B cell (primary cell): ENCODE measurements at regions not wholly inside any gene's neighbourhood (a gene's known extent, or its start where the extent isn't known, plus 50 kb on each side); places are given as distances from the start of the nearest gene placed in this dataset.

Experiments used
- ATAC-seq: fragments of 200-7000 bp; cut with Tn5 transposase; one replicate; pipeline ENCODE4 v1.10.0; 2021; ENCODE audit warnings: low read depth, mild to moderate bottlenecking, moderate number of reproducible peaks, moderate library complexity
- CTCF ChIA-PET: fragments of 350-600 bp; sonication (Branson Sonifier 250); formaldehyde crosslinking; loops from one replicate; lab custom pipeline; 2021; ENCODE audit warnings: antibody characterized with exemption, inconsistent platforms; lab: Charles Lee
- POLR2A ChIA-PET: fragments of 350-600 bp; sonication (Branson Sonifier 250); formaldehyde crosslinking; loops from one replicate; lab custom pipeline; 2021; ENCODE audit warnings: antibody characterized with exemption; lab: Charles Lee
- DNase-seq: peaks from one replicate; pipeline ENCODE4 v3.0.0; 2013
- H2AFZ ChIP-seq: 2 replicates; pipeline ENCODE4 v1.6.1; 2012; ENCODE audit warnings: mild to moderate bottlenecking, low read depth, low read length; ENCODE audit not compliant: insufficient read depth, poor library complexity, severe bottlenecking
- H3K27ac ChIP-seq, 2 donors: 1 replicate in 1 of 2; 2 replicates in 1 of 2; pipeline ENCODE4 v1.5.1; 2012 to 2013; ENCODE audit warnings: low read length in 2 of 2, mild to moderate bottlenecking in 2 of 2, moderate library complexity in 1 of 2
- H3K27me3 ChIP-seq, 4 experiments: fragments of 200-600 bp in 1 of 4; sonication (generic) in 1 of 4; replicated peaks in 1 of 4; 1 replicate in 2 of 4; 2 replicates in 2 of 4; pipeline versions ENCODE4 v1.6.1 to v1.7.0; 2013 to 2016; ENCODE audit warnings: low read length in 3 of 4, mild to moderate bottlenecking in 2 of 4, mixed read lengths in 1 of 4, moderate library complexity in 1 of 4; ENCODE audit not compliant: insufficient read depth in 4 of 4, control insufficient read depth in 3 of 4; ENCODE audit errors: control extremely low read depth in 1 of 4
- H3K36me3 ChIP-seq, 2 experiments: replicated peaks in 1 of 2; 1 replicate in 1 of 2; 2 replicates in 1 of 2; pipeline versions ENCODE4 v1.6.1 to v1.7.1; 2013; ENCODE audit warnings: low read length in 1 of 2; ENCODE audit not compliant: insufficient read depth in 2 of 2, control insufficient read depth in 1 of 2; ENCODE audit errors: control extremely low read depth in 1 of 2, extremely low read depth in 1 of 2
- H3K4me1 ChIP-seq, 2 donors: fragments of 200-600 bp in 1 of 2; sonication (generic) in 1 of 2; 1 replicate in 1 of 2; 2 replicates in 1 of 2; pipeline versions ENCODE4 v1.5.1 to v1.6.1; 2013 to 2017; ENCODE audit warnings: low read length in 2 of 2; ENCODE audit not compliant: control insufficient read depth in 2 of 2, insufficient read depth in 2 of 2
- H3K4me2 ChIP-seq: replicated peaks from 2 replicates; pipeline ENCODE3; 2012; ENCODE audit warnings: mild to moderate bottlenecking, low read depth, low read length; ENCODE audit not compliant: poor library complexity, severe bottlenecking
- H3K4me3 ChIP-seq, 5 experiments: fragments of 200-600 bp in 1 of 5; sonication (generic) in 1 of 5; 1 replicate in 3 of 5; 2 replicates in 2 of 5; pipeline versions ENCODE4 v1.5.1 to v1.7.0; 2011 to 2016; ENCODE audit warnings: low read length in 4 of 5, mild to moderate bottlenecking in 4 of 5, low read depth in 2 of 5, control low read depth in 1 of 5, moderate library complexity in 1 of 5; ENCODE audit not compliant: insufficient read depth in 1 of 5; ENCODE audit errors: control extremely low read depth in 1 of 5, extremely low read depth in 1 of 5
- H3K79me2 ChIP-seq: fragments of 200-600 bp; sonication (generic); one replicate; pipeline ENCODE4 v1.6.0; 2016; ENCODE audit warnings: low read length; ENCODE audit not compliant: control insufficient read depth, insufficient read depth
- H3K9ac ChIP-seq: fragments of 200-600 bp; sonication (generic); 2 replicates; pipeline ENCODE4 v1.6.1; 2017; ENCODE audit warnings: mild to moderate bottlenecking, low read length, moderate library complexity
- H3K9me3 ChIP-seq, 3 donors: one replicate each; pipeline versions ENCODE4 v1.6.1 to v1.7.1; 2013; ENCODE audit warnings: low read length in 2 of 3; ENCODE audit not compliant: control insufficient read depth in 2 of 3, insufficient read depth in 1 of 3; ENCODE audit errors: control extremely low read depth in 1 of 3
- H4K20me1 ChIP-seq: 2 replicates; pipeline ENCODE4 v1.6.0; 2012; ENCODE audit warnings: mild to moderate bottlenecking, low read length; ENCODE audit not compliant: insufficient read depth, control insufficient read depth, poor library complexity, severe bottlenecking
- H3K27ac Mint-ChIP-seq: one replicate; pipeline ENCODE4 v1.8.0; 2021; ENCODE audit warnings: mixed read lengths
- H3K27me3 Mint-ChIP-seq: one replicate; pipeline ENCODE4 v1.8.0; 2021; ENCODE audit warnings: mixed read lengths
- H3K4me1 Mint-ChIP-seq: one replicate; pipeline ENCODE4 v1.8.0; 2021; ENCODE audit warnings: mixed read lengths
- H3K4me3 Mint-ChIP-seq: one replicate; pipeline ENCODE4 v1.8.0; 2021; ENCODE audit warnings: mixed read lengths
- H3K9me3 Mint-ChIP-seq: one replicate; pipeline ENCODE4 v1.8.0; 2022; ENCODE audit warnings: mixed read lengths; ENCODE audit not compliant: insufficient read depth
- EZH2 ChIP-seq: IDR thresholded peaks from 2 replicates; pipeline ENCODE4 v1.6.1; 2012; ENCODE audit warnings: borderline replicate concordance, low read depth, mild to moderate bottlenecking, moderate library complexity, low read length; ENCODE audit not compliant: insufficient read depth, poor library complexity, severe bottlenecking
- WGBS: methylation state at CpG from one replicate; pipeline ENCODE4 v1.1.5; 2013; ENCODE audit warnings: missing lambda C conversion rate; ENCODE audit not compliant: insufficient coverage; 5-methylcytosine and 5-hydroxymethylcytosine counted together
- intact Hi-C: fragments of 100-400 bp; cut with micrococcal nuclease; formaldehyde crosslinking; loops from one replicate; pipeline ENCODE4 v1.10.0; 2022
- TF ChIP-seq, protein P1 (sequence below): fragments of 200-600 bp; IDR thresholded peaks from one replicate; pipeline ENCODE4 v1.8.0; 2022; ENCODE audit warnings: antibody characterized with exemption, mild to moderate bottlenecking

DNA sequence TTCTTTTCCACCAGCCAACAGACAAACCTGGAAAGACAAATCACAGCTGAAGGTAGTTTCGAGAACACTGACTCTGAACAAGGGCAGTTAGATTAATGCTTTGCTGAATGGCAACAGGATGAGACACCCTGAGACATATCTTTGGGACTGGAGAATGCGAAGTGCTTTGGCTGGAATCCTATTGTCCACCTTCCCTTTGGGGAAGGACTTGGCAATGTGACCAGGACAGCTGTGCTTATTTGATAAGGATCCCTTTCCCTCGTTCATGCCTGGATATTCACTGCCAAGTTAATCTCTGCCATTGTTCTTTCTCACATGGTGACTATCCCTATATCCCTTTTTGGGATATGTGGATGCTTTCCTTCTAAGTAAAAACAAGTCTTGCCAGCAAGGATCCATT is 537.1 kb upstream of the SEL1L start:
- Histone ChIP-seq H3K4me2 (no peak overlapping the region), H3K4me1 (no peaks in the 10 kb centered on the region), H4K20me1 (no peaks in the 10 kb centered on the region), H3K36me3 (no peaks in the 10 kb centered on the region), H2AFZ (no peak overlapping the region), H3K79me2 (no peaks in the 10 kb centered on the region), H3K4me3 (no peak overlapping the region), H3K27ac (no peak overlapping the region), H3K9ac (no peak overlapping the region), H3K27me3 (no peaks in the 10 kb centered on the region), H3K9me3 (peaks cover 0 to 5% (median 0%) of the 10 kb centered on the region in 3 donors)
- Mint-ChIP-seq H3K27me3 (no peaks in the 10 kb centered on the region), H3K4me1 (no peaks in the 10 kb centered on the region), H3K27ac (no peak overlapping the region), H3K9me3 (no peaks in the 10 kb centered on the region), H3K4me3 (no peak overlapping the region)
- no peak for TF ChIP-seq EZH2
- TF ChIP-seq, protein P1, sequence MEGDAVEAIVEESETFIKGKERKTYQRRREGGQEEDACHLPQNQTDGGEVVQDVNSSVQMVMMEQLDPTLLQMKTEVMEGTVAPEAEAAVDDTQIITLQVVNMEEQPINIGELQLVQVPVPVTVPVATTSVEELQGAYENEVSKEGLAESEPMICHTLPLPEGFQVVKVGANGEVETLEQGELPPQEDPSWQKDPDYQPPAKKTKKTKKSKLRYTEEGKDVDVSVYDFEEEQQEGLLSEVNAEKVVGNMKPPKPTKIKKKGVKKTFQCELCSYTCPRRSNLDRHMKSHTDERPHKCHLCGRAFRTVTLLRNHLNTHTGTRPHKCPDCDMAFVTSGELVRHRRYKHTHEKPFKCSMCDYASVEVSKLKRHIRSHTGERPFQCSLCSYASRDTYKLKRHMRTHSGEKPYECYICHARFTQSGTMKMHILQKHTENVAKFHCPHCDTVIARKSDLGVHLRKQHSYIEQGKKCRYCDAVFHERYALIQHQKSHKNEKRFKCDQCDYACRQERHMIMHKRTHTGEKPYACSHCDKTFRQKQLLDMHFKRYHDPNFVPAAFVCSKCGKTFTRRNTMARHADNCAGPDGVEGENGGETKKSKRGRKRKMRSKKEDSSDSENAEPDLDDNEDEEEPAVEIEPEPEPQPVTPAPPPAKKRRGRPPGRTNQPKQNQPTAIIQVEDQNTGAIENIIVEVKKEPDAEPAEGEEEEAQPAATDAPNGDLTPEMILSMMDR, result no peak
- intact Hi-C loops, result no loop called here
- ChIA-PET CTCF (no interaction called here), POLR2A (no interaction called here)
- DNase-seq (no peak), ATAC-seq (no peak)
- WGBS, result 33% methylated on average over 1 of the region's 3 CpGs

DNA sequence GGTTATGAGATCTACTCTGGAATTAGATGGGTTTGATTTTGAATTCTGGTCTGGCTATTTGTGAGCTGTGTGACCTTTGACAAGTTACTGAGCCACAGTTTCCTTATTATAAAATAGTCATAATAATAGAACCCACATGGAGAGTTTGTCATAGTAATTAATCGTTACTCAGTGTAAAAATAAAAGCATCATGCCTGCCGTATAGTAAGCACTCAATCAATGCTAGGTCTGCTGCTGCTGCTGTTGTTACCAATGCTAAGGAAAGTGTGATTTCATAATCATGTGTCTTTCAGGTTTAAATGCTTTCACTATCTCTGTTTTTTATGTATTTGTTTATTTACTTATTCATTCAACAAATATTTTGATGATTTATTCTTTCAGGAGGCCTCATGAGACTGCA is 539.9 kb upstream of the SEL1L start:
- H3K27me3 ChIP-seq, result no peaks in the 10 kb centered on the region
- Mint-ChIP-seq H3K27me3 (no peaks in the 10 kb centered on the region), H3K9me3 (no peaks in the 10 kb centered on the region), H3K4me1 (no peaks in the 10 kb centered on the region), H3K4me3 (no peak overlapping the region), H3K27ac (no peak overlapping the region)
- whole genome bisulfite sequencing, result no CpG with 5 or more reads among the region's 2 CpGs
- H3K4me1 ChIP-seq, result no peaks in the 10 kb centered on the region
- no peak for DNase-seq
- ATAC-seq, result no peak
- no peak overlapping the region for H3K4me3 ChIP-seq
- intact Hi-C loops, result no loop called here
- H3K9ac ChIP-seq, result no peak overlapping the region
- no peak overlapping the region for H2AFZ ChIP-seq
- ChIA-PET POLR2A (no interaction called here), CTCF (no interaction called here)
- no peaks in the 10 kb centered on the region for H3K79me2 ChIP-seq
- H3K36me3 ChIP-seq, result no peaks in the 10 kb centered on the region
- no peak for TF ChIP-seq EZH2
- TF ChIP-seq, protein P1, result no peak
- no peak overlapping the region for H3K4me2 ChIP-seq
- no peak overlapping the region for H3K27ac ChIP-seq
- no peaks in the 10 kb centered on the region for H3K9me3 ChIP-seq
- H4K20me1 ChIP-seq, result no peaks in the 10 kb centered on the region
